ENCODE measurements at regions not wholly inside any gene's neighbourhood (a gene's known extent, or its start where the extent isn't known, plus 50 kb on each side); places are given as distances from the start of the nearest gene placed in this dataset.

- no peak for TF ChIP-seq POLR2AphosphoS5 (IDR thresholded peaks at IDR 0.05)
- TF ChIP-seq CTCF (IDR thresholded peaks at IDR 0.05): no peak
- no peak for TF ChIP-seq POLR2A (IDR thresholded peaks at IDR 0.05; ENCODE audit: low read depth)
- no peak for TF ChIP-seq EP300 (IDR thresholded peaks at IDR 0.05)
- H3K27me3 ChIP-seq: no peaks in the 10 kb centered on the region
- H3K9me3 ChIP-seq: no peaks in the 10 kb centered on the region
- intact Hi-C loops (cut with DNase I): no loop called here
- H3K27ac ChIP-seq (replicated peaks in 1 of 4): no peak overlapping the region
- peaks cover 0 to 11% (median 0%) of the 10 kb centered on the region in 4 donors for H3K4me1 ChIP-seq
- no peak overlapping the region for H3K4me3 ChIP-seq
- no peak for DNase-seq (ENCODE audit: extremely low spot score)
- H3K36me3 ChIP-seq: peaks cover 0 to 5% (median 0%) of the 10 kb centered on the region in 4 donors
- WGBS: 46% methylated on average over 2 of the region's 2 CpGs
Observed at GRCh38 chr18:23333827-23334226, 119.3 kb upstream of the RIOK3 start.

GRCh38 chr18:23334569-23334968 is 118.5 kb upstream of the RIOK3 start:
- intact Hi-C loops (cut with DNase I): no loop called here
- 97% methylated on average over 13 of the region's 13 CpGs for WGBS
- no peaks in the 10 kb centered on the region for H3K27me3 ChIP-seq
- H3K4me3 ChIP-seq: no peak overlapping the region
- H3K27ac ChIP-seq (replicated peaks in 1 of 4): no peak overlapping the region
- DNase-seq (ENCODE audit: extremely low spot score): no peak
- H3K9me3 ChIP-seq: no peaks in the 10 kb centered on the region
- no peak for TF ChIP-seq CTCF (IDR thresholded peaks at IDR 0.05)
- TF ChIP-seq POLR2A (IDR thresholded peaks at IDR 0.05; ENCODE audit: low read depth): no peak
- no peak for TF ChIP-seq EP300 (IDR thresholded peaks at IDR 0.05)
- no peak for TF ChIP-seq POLR2AphosphoS5 (IDR thresholded peaks at IDR 0.05)
- peaks cover 0 to 5% (median 0%) of the 10 kb centered on the region in 4 donors for H3K36me3 ChIP-seq
- peaks cover 0 to 11% (median 0%) of the 10 kb centered on the region in 4 donors for H3K4me1 ChIP-seq

GRCh38 chr18:23336101-23336500 is 117.0 kb upstream of the RIOK3 start:
- intact Hi-C loops (cut with DNase I): no loop called here
- no peak overlapping the region for H3K27ac ChIP-seq (replicated peaks in 1 of 4)
- TF ChIP-seq POLR2A (IDR thresholded peaks at IDR 0.05; ENCODE audit: low read depth): no peak
- TF ChIP-seq POLR2AphosphoS5 (IDR thresholded peaks at IDR 0.05): peak in 1 of 2 donors; percentile 22
- no peaks in the 10 kb centered on the region for H3K36me3 ChIP-seq
- H3K4me3 ChIP-seq: no peak overlapping the region
- H3K4me1 ChIP-seq: peaks cover 0 to 11% (median 0%) of the 10 kb centered on the region in 4 donors
- no peak for DNase-seq (ENCODE audit: extremely low spot score)
- 31% methylated on average over 6 of the region's 6 CpGs for WGBS
- H3K9me3 ChIP-seq: no peaks in the 10 kb centered on the region
- no peaks in the 10 kb centered on the region for H3K27me3 ChIP-seq

- DNase-seq (ENCODE audit: extremely low spot score): no peak
- H3K4me3 ChIP-seq: no peak overlapping the region
- H3K36me3 ChIP-seq: no peaks in the 10 kb centered on the region
- no peak for TF ChIP-seq EP300 (IDR thresholded peaks at IDR 0.05)
- no peak for TF ChIP-seq CTCF (IDR thresholded peaks at IDR 0.05)
- TF ChIP-seq POLR2A (IDR thresholded peaks at IDR 0.05; ENCODE audit: low read depth): no peak
- TF ChIP-seq POLR2AphosphoS5 (IDR thresholded peaks at IDR 0.05): no peak
- intact Hi-C loops (cut with DNase I): no loop called here
- H3K27me3 ChIP-seq: no peaks in the 10 kb centered on the region
- 67% methylated on average over 3 of the region's 3 CpGs for WGBS
- H3K4me1 ChIP-seq: peaks cover 0 to 11% (median 0%) of the 10 kb centered on the region in 4 donors
- H3K9me3 ChIP-seq: no peaks in the 10 kb centered on the region
- no peak overlapping the region for H3K27ac ChIP-seq (replicated peaks in 1 of 4)
Observed at GRCh38 chr18:23337599-23338444, 115.3 kb upstream of the RIOK3 start.

GRCh38 chr18:23340661-23341060 is 112.4 kb upstream of the RIOK3 start:
- TF ChIP-seq CTCF (IDR thresholded peaks at IDR 0.05) (no peak), EP300 (IDR thresholded peaks at IDR 0.05) (no peak), POLR2AphosphoS5 (IDR thresholded peaks at IDR 0.05) (no peak), POLR2A (IDR thresholded peaks at IDR 0.05; ENCODE audit: low read depth) (no peak)
- Histone ChIP-seq H3K27ac (replicated peaks in 1 of 4) (no peak overlapping the region), H3K36me3 (no peaks in the 10 kb centered on the region), H3K9me3 (no peaks in the 10 kb centered on the region), H3K4me1 (peaks cover 0 to 7% (median 0%) of the 10 kb centered on the region in 4 donors), H3K4me3 (no peak overlapping the region), H3K27me3 (no peaks in the 10 kb centered on the region)
- intact Hi-C loops (cut with DNase I): no loop called here
- DNase-seq (ENCODE audit: extremely low spot score): no peak
- WGBS: 89% methylated on average over 9 of the region's 9 CpGs
